BLaER1 treated with 17β-estradiol and CSF1 and Interleukin-3, amounts not matched to agents 10 nM and 100 nM (cell line): ENCODE measurements at regions not wholly inside any gene's neighbourhood (a gene's known extent, or its start where the extent isn't known, plus 50 kb on each side); places are given as distances from the start of the nearest gene placed in this dataset.

Experiments used
- H3K27ac ChIP-seq, 11 experiments: shearing (Covaris generic); formaldehyde crosslinking; 2 replicates each; pipeline ENCODE4 v1.8.1; 2022
- H3K27me3 ChIP-seq, 11 experiments: shearing (Covaris generic); formaldehyde crosslinking; 2 replicates each; pipeline ENCODE4 v1.8.1; 2022
- H3K36me3 ChIP-seq, 11 experiments: shearing (Covaris generic); formaldehyde crosslinking; 2 replicates each; pipeline ENCODE4 v1.8.1; 2022
- H3K4me1 ChIP-seq, 10 experiments: shearing (Covaris generic); formaldehyde crosslinking; 2 replicates each; pipeline ENCODE4 v1.8.1; 2022
- H3K4me2 ChIP-seq, 11 experiments: shearing (Covaris generic); formaldehyde crosslinking; 2 replicates each; pipeline ENCODE4 v1.8.1; 2022
- H3K4me3 ChIP-seq, 10 experiments: shearing (Covaris generic); formaldehyde crosslinking; 2 replicates each; pipeline ENCODE4 v1.8.1; 2022
- H3K9ac ChIP-seq, 11 experiments: shearing (Covaris generic); formaldehyde crosslinking; 2 replicates each; pipeline ENCODE4 v1.8.1; 2022
- H3K9me3 ChIP-seq, 11 experiments: shearing (Covaris generic); formaldehyde crosslinking; replicated peaks in 1 of 11; 2 replicates each; pipeline ENCODE4 v1.8.1; 2022
- H4K20me1 ChIP-seq, 11 experiments: shearing (Covaris generic); formaldehyde crosslinking; 2 replicates each; pipeline ENCODE4 v1.8.1; 2022
- Cebpa-rat ChIP-seq, 11 experiments: shearing (Covaris generic); IDR thresholded peaks; 2 replicates each; pipeline ENCODE4 v1.8.1; 2022

DNA sequence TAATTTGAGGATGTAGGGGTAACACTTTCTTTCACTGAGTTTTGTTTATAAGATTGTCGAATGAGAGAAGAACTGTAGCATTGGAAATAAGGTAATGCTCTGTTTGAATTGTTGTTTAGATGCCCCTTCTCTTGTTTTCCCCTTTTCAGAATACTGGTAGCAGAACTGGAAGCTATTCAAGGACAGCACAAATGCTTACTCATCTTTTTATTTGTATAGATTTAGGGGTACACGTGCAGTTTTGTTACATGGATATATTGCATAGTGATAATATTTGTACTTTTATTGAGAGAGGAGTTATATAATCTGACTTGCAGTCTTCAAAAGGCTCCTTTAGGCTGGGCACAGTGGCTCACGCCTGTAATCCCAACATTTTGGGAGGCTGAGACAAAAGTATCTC is 145.4 kb upstream of the HAND2 start:
- Histone ChIP-seq H3K4me1 (no peaks in the 10 kb centered on the region), H3K27ac (no peak overlapping the region), H3K4me2 (no peak overlapping the region), H3K4me3 (no peak overlapping the region), H3K36me3 (no peaks in the 10 kb centered on the region), H3K9me3 (no peaks in the 10 kb centered on the region), H3K27me3 (no peaks in the 10 kb centered on the region), H3K9ac (no peak overlapping the region), H4K20me1 (no peaks in the 10 kb centered on the region)
- no peak for TF ChIP-seq Cebpa-rat (IDR thresholded peaks at IDR 0.05)

GRCh38 chr4:173669460-173670179 is 139.6 kb upstream of the HAND2 start:
- H3K9ac ChIP-seq: no peak overlapping the region
- H3K27me3 ChIP-seq: no peaks in the 10 kb centered on the region
- H3K4me1 ChIP-seq: no peaks in the 10 kb centered on the region
- TF ChIP-seq Cebpa-rat (IDR thresholded peaks at IDR 0.05): no peak
- no peaks in the 10 kb centered on the region for H4K20me1 ChIP-seq
- no peak overlapping the region for H3K4me3 ChIP-seq
- H3K9me3 ChIP-seq: no peaks in the 10 kb centered on the region
- no peaks in the 10 kb centered on the region for H3K36me3 ChIP-seq
- H3K4me2 ChIP-seq: no peak overlapping the region
- H3K27ac ChIP-seq: no peak overlapping the region

GRCh38 chr4:173661001-173661400 is 131.0 kb upstream of the HAND2 start:
- H3K27me3 ChIP-seq: no peaks in the 10 kb centered on the region

DNA sequence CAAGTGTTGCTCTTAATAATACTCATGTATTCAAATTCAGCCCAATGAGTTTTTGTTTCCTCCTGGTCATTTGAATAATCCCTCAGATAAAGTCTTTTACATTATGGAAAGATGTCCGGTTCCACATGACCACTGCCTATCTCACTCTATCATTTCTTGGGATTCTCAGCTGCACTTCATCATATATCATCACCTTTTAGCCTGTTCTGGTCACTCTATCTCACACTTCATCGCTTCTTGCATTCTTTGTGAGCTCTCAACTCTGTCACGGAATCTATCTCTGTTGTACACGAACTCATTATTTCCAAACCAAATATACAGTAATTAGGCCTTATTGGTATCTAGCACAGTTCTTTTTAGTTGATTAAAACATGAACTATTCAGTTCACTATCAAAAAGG is 126.9 kb upstream of the HAND2 start:
- H4K20me1 ChIP-seq: no peaks in the 10 kb centered on the region
- H3K9ac ChIP-seq: no peak overlapping the region
- H3K27ac ChIP-seq: no peak overlapping the region
- H3K4me3 ChIP-seq: no peak overlapping the region
- no peak for TF ChIP-seq Cebpa-rat (IDR thresholded peaks at IDR 0.05)
- no peaks in the 10 kb centered on the region for H3K27me3 ChIP-seq
- H3K9me3 ChIP-seq: peaks cover 0 to 13% (median 4%) of the 10 kb centered on the region in 11 experiments; a peak in 5 of 22 replicates
- H3K36me3 ChIP-seq: no peaks in the 10 kb centered on the region
- H3K4me2 ChIP-seq: no peak overlapping the region
- no peaks in the 10 kb centered on the region for H3K4me1 ChIP-seq

More at GRCh38 chr4:173661001-173661400, 131.0 kb upstream of the HAND2 start:
- Histone ChIP-seq H3K36me3 (no peaks in the 10 kb centered on the region), H3K4me3 (no peak overlapping the region), H3K9ac (no peak overlapping the region), H4K20me1 (no peaks in the 10 kb centered on the region), H3K4me1 (no peaks in the 10 kb centered on the region), H3K9me3 (peaks cover 0 to 32% (median 7%) of the 10 kb centered on the region in 11 experiments; a peak in 10 of 22 replicates), H3K4me2 (no peak overlapping the region), H3K27ac (no peak overlapping the region)
- no peak for TF ChIP-seq Cebpa-rat (IDR thresholded peaks at IDR 0.05)

DNA sequence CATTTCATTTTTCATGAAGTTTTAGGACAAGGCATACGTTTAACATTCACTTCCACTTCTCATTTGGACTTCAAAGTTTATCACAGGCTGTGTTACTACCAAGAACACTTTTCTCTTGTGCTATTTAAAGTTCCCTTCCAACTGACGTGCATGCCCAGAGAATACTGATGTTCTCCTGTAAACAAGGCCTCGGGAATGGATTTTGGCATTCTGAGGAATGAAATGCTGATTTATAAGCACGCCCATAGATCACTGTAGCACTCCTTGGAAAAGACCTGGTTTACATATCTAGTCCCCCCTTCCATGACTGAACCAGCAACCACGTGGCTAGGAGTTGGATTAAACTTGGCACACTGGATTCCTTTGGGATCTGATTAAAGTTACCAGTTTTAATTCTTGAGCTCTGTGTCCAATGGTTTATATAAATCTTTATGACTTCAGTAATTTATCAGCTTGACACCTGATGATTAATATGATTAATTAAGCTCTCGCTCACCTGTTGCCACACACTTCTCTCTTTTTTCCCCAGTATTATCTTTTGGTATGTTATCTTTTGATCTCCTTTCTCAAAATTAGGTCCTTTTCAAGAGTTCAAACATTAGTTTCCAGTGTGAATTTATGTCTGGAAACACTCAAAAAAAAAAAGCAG is 122.4 kb upstream of the HAND2 start:
- Histone ChIP-seq H4K20me1 (no peaks in the 10 kb centered on the region; a peak in 1 of 22 replicates), H3K27me3 (no peaks in the 10 kb centered on the region), H3K9me3 (no peaks in the 10 kb centered on the region), H3K4me3 (no peak overlapping the region), H3K4me2 (no peak overlapping the region), H3K9ac (no peak overlapping the region), H3K4me1 (peaks cover 0 to 6% (median 0%) of the 10 kb centered on the region in 10 experiments; a peak in 3 of 20 replicates), H3K36me3 (no peaks in the 10 kb centered on the region), H3K27ac (no peak overlapping the region)
- no peak for TF ChIP-seq Cebpa-rat (IDR thresholded peaks at IDR 0.05)

- no peak for TF ChIP-seq Cebpa-rat (IDR thresholded peaks at IDR 0.05)
- Histone ChIP-seq H3K9me3 (no peaks in the 10 kb centered on the region), H3K9ac (no peak overlapping the region), H3K4me2 (no peak overlapping the region), H3K27me3 (no peaks in the 10 kb centered on the region), H4K20me1 (no peaks in the 10 kb centered on the region; a peak in 1 of 22 replicates), H3K4me3 (no peak overlapping the region), H3K36me3 (no peaks in the 10 kb centered on the region), H3K27ac (no peak overlapping the region), H3K4me1 (peaks cover 0 to 7% (median 0%) of the 10 kb centered on the region in 10 experiments; a peak in 3 of 20 replicates)
Observed at GRCh38 chr4:173651651-173652282, 121.7 kb upstream of the HAND2 start.

- H3K27me3 ChIP-seq: no peaks in the 10 kb centered on the region
- H4K20me1 ChIP-seq: no peaks in the 10 kb centered on the region; a peak in 1 of 22 replicates
- H3K9me3 ChIP-seq: no peaks in the 10 kb centered on the region
- H3K4me1 ChIP-seq: peaks cover 0 to 7% (median 0%) of the 10 kb centered on the region in 10 experiments; a peak in 3 of 20 replicates
- no peak overlapping the region for H3K9ac ChIP-seq
- no peaks in the 10 kb centered on the region for H3K36me3 ChIP-seq
- no peak overlapping the region for H3K4me2 ChIP-seq
- H3K4me3 ChIP-seq: no peak overlapping the region
- TF ChIP-seq Cebpa-rat (IDR thresholded peaks at IDR 0.05): no peak
- H3K27ac ChIP-seq: no peak overlapping the region
Observed at GRCh38 chr4:173647902-173648301, 117.9 kb upstream of the HAND2 start.

GRCh38 chr4:173642509-173642908 is 112.5 kb upstream of the HAND2 start:
- Histone ChIP-seq H3K27ac (no peak overlapping the region), H3K4me3 (no peak overlapping the region), H3K9ac (no peak overlapping the region), H3K4me2 (no peak overlapping the region), H3K36me3 (no peaks in the 10 kb centered on the region), H3K27me3 (no peaks in the 10 kb centered on the region), H3K9me3 (peaks cover 0 to 5% (median under 1%) of the 10 kb centered on the region in 11 experiments; a peak in 7 of 22 replicates), H4K20me1 (no peaks in the 10 kb centered on the region), H3K4me1 (peaks cover 0 to 1% (median 0%) of the 10 kb centered on the region in 10 experiments; a peak in 1 of 20 replicates)
- no peak for TF ChIP-seq Cebpa-rat (IDR thresholded peaks at IDR 0.05)

GRCh38 chr4:173635395-173635794 is 105.4 kb upstream of the HAND2 start:
- no peak for TF ChIP-seq Cebpa-rat (IDR thresholded peaks at IDR 0.05)
- Histone ChIP-seq H3K9me3 (peaks cover 12 to 45% (median 35%) of the 10 kb centered on the region in 11 experiments; a peak in 21 of 22 replicates), H3K4me1 (no peaks in the 10 kb centered on the region), H3K27ac (no peak overlapping the region), H3K36me3 (no peaks in the 10 kb centered on the region), H3K27me3 (no peaks in the 10 kb centered on the region), H3K4me3 (no peak overlapping the region), H3K4me2 (no peak overlapping the region), H4K20me1 (no peaks in the 10 kb centered on the region), H3K9ac (no peak overlapping the region)
